Non-pigmented ciliary epithelial cell (primary cell): ENCODE measurements at regions not wholly inside any gene's neighbourhood (a gene's known extent, or its start where the extent isn't known, plus 50 kb on each side); places are given as distances from the start of the nearest gene placed in this dataset.

Experiments used
- DNase-seq: peaks from one replicate; pipeline ENCODE4 v3.0.0-alpha.2; 2010; ENCODE audit warnings: low read depth

- no peak for DNase-seq
Measured at GRCh38 chr9:14466828-14467227, 152.9 kb upstream of the NFIB start.

- no peak for DNase-seq
Measured at GRCh38 chr9:14466429-14466818, 152.5 kb upstream of the NFIB start.

- DNase-seq, result no peak
Measured at GRCh38 chr9:14462950-14463349, 149.0 kb upstream of the NFIB start.

GRCh38 chr9:14455243-14455642, 141.3 kb upstream of the NFIB start:
- DNase-seq, result no peak

GRCh38 chr9:14453286-14453685, 139.3 kb upstream of the NFIB start:
- DNase-seq, result no peak

GRCh38 chr9:14452539-14452938, 138.6 kb upstream of the NFIB start:
- no peak for DNase-seq

- no peak for DNase-seq
Measured at GRCh38 chr9:14451949-14452348, 138.0 kb upstream of the NFIB start.

GRCh38 chr9:14447103-14447502, 133.2 kb upstream of the NFIB start:
- DNase-seq, result no peak

GRCh38 chr9:14445946-14446345, 132.0 kb upstream of the NFIB start:
- no peak for DNase-seq

- no peak for DNase-seq
Measured at GRCh38 chr9:14442956-14443355, 129.0 kb upstream of the NFIB start.

GRCh38 chr9:14441976-14442651, 128.2 kb upstream of the NFIB start:
- no peak for DNase-seq

GRCh38 chr9:14441115-14441514, 127.2 kb upstream of the NFIB start:
- DNase-seq, result no peak

- no peak for DNase-seq
Measured at GRCh38 chr9:14440062-14440461, 126.1 kb upstream of the NFIB start.

GRCh38 chr9:14439555-14439954, 125.6 kb upstream of the NFIB start:
- no peak for DNase-seq

GRCh38 chr9:14438232-14439021, 124.5 kb upstream of the NFIB start:
- no peak for DNase-seq

GRCh38 chr9:14437354-14438231, 123.7 kb upstream of the NFIB start:
- no peak for DNase-seq

GRCh38 chr9:14435871-14436270, 121.9 kb upstream of the NFIB start:
- DNase-seq, result no peak

GRCh38 chr9:14434971-14435718, 121.2 kb upstream of the NFIB start:
- no peak for DNase-seq

- DNase-seq, result no peak
Measured at GRCh38 chr9:14434158-14434504, 120.2 kb upstream of the NFIB start.

- peak; percentile 28 for DNase-seq
Measured at GRCh38 chr9:14433351-14434157, 119.6 kb upstream of the NFIB start.

GRCh38 chr9:14432666-14433350, 118.9 kb upstream of the NFIB start:
- DNase-seq, result no peak
